Transverse colon (tissue), 4 donors: ENCODE measurements at regions not wholly inside any gene's neighbourhood (a gene's known extent, or its start where the extent isn't known, plus 50 kb on each side); places are given as distances from the start of the nearest gene placed in this dataset.

Source experiments
- DNase-seq: peaks from one replicate; pipeline ENCODE4 v3.0.0-alpha.2; 2019
- H3K27ac ChIP-seq, 4 donors: fragments of 200-600 bp; sonication (generic); 2 replicates each; pipeline ENCODE4 v1.5.1; 2016 to 2018; ENCODE audit warnings: inconsistent platforms in 4 of 4
- H3K27me3 ChIP-seq: fragments of 200-600 bp; sonication (generic); 2 replicates; pipeline ENCODE4 v1.5.1; 2017; ENCODE audit warnings: inconsistent platforms
- H3K36me3 ChIP-seq, 4 donors: fragments of 200-600 bp; sonication (generic); 2 replicates each; pipeline ENCODE4 v1.5.1; 2017 to 2019; ENCODE audit warnings: inconsistent platforms in 4 of 4
- H3K4me1 ChIP-seq, 4 donors: fragments of 200-600 bp; sonication (generic); 2 replicates each; pipeline ENCODE4 v1.5.1; 2017 to 2020; ENCODE audit warnings: inconsistent platforms in 4 of 4
- H3K4me3 ChIP-seq, 4 donors: fragments of 200-600 bp; sonication (generic); 1 replicate in 1 of 4; 2 replicates in 3 of 4; pipeline versions ENCODE4 v1.5.1 to v1.6.1; 2017 to 2019; ENCODE audit warnings: inconsistent platforms in 4 of 4
- H3K9me3 ChIP-seq, 2 donors: fragments of 200-600 bp; sonication (generic); 2 replicates each; pipeline ENCODE4 v1.5.1; 2017 to 2019; ENCODE audit warnings: inconsistent platforms in 2 of 2
- CTCF ChIP-seq, 5 experiments: fragments of 200-600 bp in 3 of 5; fragments of 450-650 bp in 2 of 5; sonication (generic) in 3 of 5; IDR thresholded peaks; 1 replicate in 2 of 5; 2 replicates in 3 of 5; pipeline ENCODE4 v1.5.1; 2016 to 2017; ENCODE audit warnings: antibody characterized with exemption in 5 of 5, inconsistent platforms in 3 of 5, mild to moderate bottlenecking in 2 of 5, moderate library complexity in 1 of 5
- EP300 ChIP-seq: sonication (generic); formaldehyde crosslinking; IDR thresholded peaks from one replicate; pipeline ENCODE4 v1.6.1; 2017; ENCODE audit warnings: antibody characterized with exemption, low read depth
- POLR2A ChIP-seq: fragments of 450-650 bp; IDR thresholded peaks from one replicate; pipeline ENCODE4 v1.6.1; 2016; ENCODE audit warnings: antibody characterized with exemption, mild to moderate bottlenecking, moderate library complexity
- POLR2AphosphoS5 ChIP-seq, 3 donors: sonication (generic); formaldehyde crosslinking; IDR thresholded peaks; one replicate each; pipeline ENCODE4 v1.6.1; 2016; ENCODE audit warnings: antibody characterized with exemption in 3 of 3
- WGBS, 2 donors: methylation state at CpG; one replicate each; pipeline ENCODE4 v1.1.5; 2018; ENCODE audit warnings: low coverage in 1 of 2; 5-methylcytosine and 5-hydroxymethylcytosine counted together
- in situ Hi-C, 4 donors: fragments of 200-750 bp; cut with MboI; loops; one replicate each; pipeline versions ENCODE4 v1.15.0 to v1.15.1; 2017; ENCODE audit warnings: low sequenced_read_pairs in 3 of 4, low pct_ligation_motif_present in 1 of 4, low pct_unique_long_range_greater_than_20kb in 1 of 4
- intact Hi-C: fragments of 100-400 bp; cut with DNase I; formaldehyde crosslinking; loops from one replicate; pipeline ENCODE4 v1.15.1; 2023; ENCODE audit warnings: low total_unique reads

DNA sequence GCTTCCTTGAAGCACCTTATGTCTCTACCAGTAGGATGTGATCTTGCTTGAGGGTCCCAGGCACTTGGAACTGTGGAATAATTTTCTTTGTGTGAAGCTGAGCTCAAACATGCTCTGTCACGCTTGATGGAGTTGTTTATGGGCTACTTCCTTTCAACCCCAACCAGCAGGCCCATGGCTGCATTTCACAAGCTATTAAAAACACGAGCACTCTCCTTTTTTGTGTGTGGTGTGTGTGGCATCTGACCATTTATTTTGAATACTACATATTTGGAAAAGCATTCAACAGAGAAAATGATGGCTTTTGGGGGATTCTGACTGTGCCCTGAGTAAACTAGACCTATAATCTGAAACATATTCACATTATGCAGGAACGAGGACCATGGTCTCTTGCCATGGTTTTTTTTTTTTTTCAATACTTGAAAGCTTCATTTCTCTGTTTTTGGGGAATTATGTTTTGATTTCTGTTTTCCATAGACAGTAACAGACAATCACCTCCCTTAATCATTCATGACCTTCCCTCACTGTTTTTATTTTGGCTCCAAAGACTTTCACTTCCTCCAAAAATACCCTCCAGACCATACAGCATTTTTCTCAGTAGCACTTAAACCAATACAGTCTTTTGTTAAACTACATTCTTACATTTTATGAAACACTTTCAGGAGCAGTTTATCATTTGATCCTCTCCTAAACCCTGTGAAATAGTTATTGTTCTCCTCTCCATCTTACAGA lies 233.6 kb upstream of the BMPER start:
- DNase-seq = no peak
- H3K4me3 ChIP-seq = no peak overlapping the region
- TF ChIP-seq POLR2A = no peak
- no peak for TF ChIP-seq EP300
- TF ChIP-seq CTCF (IDR thresholded peaks at IDR 0.05) = no peak
- no peak for TF ChIP-seq POLR2AphosphoS5 (IDR thresholded peaks at IDR 0.05)
- no peak overlapping the region for H3K27ac ChIP-seq
- H3K27me3 ChIP-seq = no peaks in the 10 kb centered on the region
- H3K4me1 ChIP-seq = peaks cover 0 to 9% (median 0%) of the 10 kb centered on the region in 4 donors
- 40 to 45% methylated on average over 3 of the region's 3 CpGs for WGBS, 2 donors
- intact Hi-C loops = no loop called here
- in situ Hi-C loops = no loop called here
- H3K36me3 ChIP-seq = no peaks in the 10 kb centered on the region
- no peaks in the 10 kb centered on the region for H3K9me3 ChIP-seq

- peaks cover 0 to 9% (median 0%) of the 10 kb centered on the region in 4 donors for H3K4me1 ChIP-seq
- H3K36me3 ChIP-seq = no peaks in the 10 kb centered on the region
- in situ Hi-C loops = no loop called here
- no peak for DNase-seq
- H3K9me3 ChIP-seq = no peaks in the 10 kb centered on the region
- no peak overlapping the region for H3K27ac ChIP-seq
- intact Hi-C loops = no loop called here
- H3K4me3 ChIP-seq = no peak overlapping the region
- TF ChIP-seq CTCF (IDR thresholded peaks at IDR 0.05) (no peak), EP300 (no peak), POLR2A (no peak), POLR2AphosphoS5 (IDR thresholded peaks at IDR 0.05) (no peak)
- 80 to 94% methylated on average over 3 to 4 of the region's 4 CpGs for WGBS, 2 donors
- H3K27me3 ChIP-seq = no peaks in the 10 kb centered on the region
Observed at GRCh38 chr7:33673029-33673700, 232.2 kb upstream of the BMPER start.

DNA sequence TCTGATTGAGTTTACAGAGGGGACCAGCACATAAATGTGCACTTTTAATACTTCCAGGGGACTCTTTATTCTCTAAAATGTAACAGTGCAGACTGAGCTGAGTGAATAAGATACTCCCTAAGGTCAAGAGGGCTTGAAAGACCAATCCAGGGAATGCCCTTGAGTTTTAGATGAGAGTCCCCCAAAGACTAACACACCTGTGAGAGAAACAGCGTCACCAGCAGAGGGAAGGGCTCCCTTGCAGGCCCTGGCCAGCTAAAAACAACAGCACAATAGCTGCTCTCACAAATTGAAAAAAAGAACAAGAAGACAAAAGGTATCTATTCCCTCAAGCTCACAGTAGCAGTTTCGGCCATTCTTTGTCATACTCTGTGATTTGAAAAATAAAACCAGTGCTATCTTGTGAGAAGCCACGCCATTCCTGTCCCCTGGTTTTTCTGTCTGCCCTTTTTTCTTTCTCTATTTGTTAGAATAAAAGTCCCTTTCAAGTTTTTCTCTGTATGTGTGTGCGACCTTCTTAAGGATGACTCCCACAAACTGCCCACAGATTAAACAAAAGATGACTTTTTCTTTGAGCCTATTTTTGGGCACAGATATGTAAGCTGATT lies 230.4 kb upstream of the BMPER start:
- Histone ChIP-seq H3K27ac (no peak overlapping the region), H3K36me3 (no peaks in the 10 kb centered on the region), H3K4me3 (no peak overlapping the region), H3K9me3 (peaks cover 0 to 3% of the 10 kb centered on the region in 2 donors), H3K4me1 (no peaks in the 10 kb centered on the region), H3K27me3 (no peaks in the 10 kb centered on the region)
- in situ Hi-C loops = no loop called here
- intact Hi-C loops = no loop called here
- TF ChIP-seq CTCF (IDR thresholded peaks at IDR 0.05) = no peak
- TF ChIP-seq POLR2AphosphoS5 (IDR thresholded peaks at IDR 0.05) = no peak
- no peak for TF ChIP-seq EP300
- TF ChIP-seq POLR2A = no peak
- 76 to 85% methylated on average over 3 to 4 of the region's 4 CpGs for WGBS, 2 donors
- DNase-seq = no peak

DNA sequence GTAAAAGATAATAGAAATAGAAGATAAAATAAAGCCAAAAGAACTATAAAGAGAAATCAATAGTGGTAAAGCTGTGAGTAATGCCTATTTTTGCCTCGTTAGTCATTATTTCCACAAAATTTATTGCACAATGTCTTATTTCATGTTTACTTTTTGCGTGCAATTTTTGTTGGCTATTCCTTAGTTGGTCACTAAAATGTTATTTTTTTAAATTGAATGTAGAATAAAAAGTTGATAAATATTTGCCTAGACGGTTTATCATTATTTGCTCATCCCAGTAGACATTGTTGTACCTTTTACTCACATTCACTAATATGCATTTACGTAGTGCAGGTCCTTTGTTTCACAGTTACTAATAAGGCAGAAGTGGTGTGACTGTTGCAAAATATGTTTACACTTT lies 227.8 kb upstream of the BMPER start:
- no peaks in the 10 kb centered on the region for H3K27me3 ChIP-seq
- no peaks in the 10 kb centered on the region for H3K36me3 ChIP-seq
- intact Hi-C loops = no loop called here
- DNase-seq = no peak
- WGBS, 2 donors = 77 to 85% methylated on average over 4 of the region's 4 CpGs
- in situ Hi-C loops = no loop called here
- no peaks in the 10 kb centered on the region for H3K4me1 ChIP-seq
- H3K4me3 ChIP-seq = no peak overlapping the region
- no peak overlapping the region for H3K27ac ChIP-seq
- TF ChIP-seq CTCF (IDR thresholded peaks at IDR 0.05) (no peak), POLR2A (no peak), POLR2AphosphoS5 (IDR thresholded peaks at IDR 0.05) (no peak), EP300 (no peak)
- peaks cover 0 to 3% of the 10 kb centered on the region in 2 donors for H3K9me3 ChIP-seq
